PC-3 (cell line): ENCODE measurements at regions not wholly inside any gene's neighbourhood (a gene's known extent, or its start where the extent isn't known, plus 50 kb on each side); places are given as distances from the start of the nearest gene placed in this dataset.
A peak's percentile ranks its signal among the peaks of the same experiment; 100 is the strongest.

ENCODE experiments used
- ATAC-seq: fragments of 200-7000 bp; cut with Tn5 transposase; 2 replicates; pipeline ENCODE4 v1.9.1; 2020; ENCODE audit warnings: mild to moderate bottlenecking, moderate library complexity
- BruUV-seq: library from RNA; stranded (reverse); fragments of 400-500 nt; replicated peaks from 2 replicates; lab custom pipeline; 2021; lab: Mats Ljungman, UMichigan
- CTCF ChIA-PET: fragments of 300-600 bp; sonication (Branson Sonifier 250); formaldehyde crosslinking; loops from one replicate; lab custom pipeline; 2022; ENCODE audit warnings: antibody characterized with exemption; lab: Charles Lee
- POLR2A ChIA-PET: fragments of 300-600 bp; sonication (Branson Sonifier 250); formaldehyde crosslinking; loops from one replicate; lab custom pipeline; 2022; ENCODE audit warnings: antibody characterized with exemption; ENCODE audit not compliant: unreplicated experiment; lab: Charles Lee
- DNase-seq: peaks from one replicate; pipeline ENCODE4 v3.0.0-alpha.2; 2015
- H2AFZ ChIP-seq: fragments of 300-600 bp; sonication (generic); 2 replicates; pipeline ENCODE4 v1.6.0; 2016; ENCODE audit warnings: antibody characterized with exemption, low read length
- H3F3A ChIP-seq: fragments of 300-600 bp; sonication (generic); one replicate; pipeline ENCODE4 v1.6.0; 2017; ENCODE audit warnings: antibody characterized with exemption, low read length, control low read depth, mild to moderate bottlenecking; ENCODE audit not compliant: unreplicated experiment
- H3K27ac ChIP-seq: fragments of 300-600 bp; sonication (generic); 2 replicates; pipeline ENCODE4 v1.5.1; 2016; ENCODE audit warnings: mild to moderate bottlenecking, low read length
- H3K27me3 ChIP-seq: fragments of 300-600 bp; sonication (generic); 2 replicates; pipeline ENCODE4 v1.6.1; 2016; ENCODE audit warnings: low read length, mixed read lengths
- H3K36me3 ChIP-seq: fragments of 300-600 bp; sonication (generic); 2 replicates; pipeline ENCODE4 v1.6.1; 2016; ENCODE audit warnings: low read depth, mixed run types, low read length, mixed read lengths
- H3K4me1 ChIP-seq: fragments of 300-600 bp; sonication (generic); 2 replicates; pipeline ENCODE4 v1.5.1; 2016; ENCODE audit warnings: low read length; ENCODE audit not compliant: insufficient read depth
- H3K4me2 ChIP-seq: fragments of 300-600 bp; sonication (generic); 2 replicates; pipeline ENCODE4 v1.6.0; 2016; ENCODE audit warnings: low read length
- H3K4me3 ChIP-seq: fragments of 300-600 bp; sonication (generic); 2 replicates; pipeline ENCODE4 v1.5.1; 2016; ENCODE audit warnings: mild to moderate bottlenecking, low read length, mixed read lengths
- H3K79me2 ChIP-seq: fragments of 300-600 bp; sonication (generic); 2 replicates; pipeline ENCODE4 v1.6.1; 2017; ENCODE audit warnings: low read length, mixed read lengths
- H3K9ac ChIP-seq: fragments of 300-600 bp; sonication (generic); 2 replicates; pipeline ENCODE4 v1.6.0; 2016; ENCODE audit warnings: mild to moderate bottlenecking, low read length
- H3K9me2 ChIP-seq: fragments of 300-600 bp; sonication (generic); replicated peaks from 2 replicates; pipeline ENCODE4 v1.6.1; 2016; ENCODE audit warnings: mixed run types, low read length, mixed read lengths
- H3K9me3 ChIP-seq: fragments of 300-600 bp; sonication (generic); 2 replicates; pipeline ENCODE4 v1.6.1; 2016; ENCODE audit warnings: low read length, mixed read lengths
- H4K20me1 ChIP-seq: fragments of 300-600 bp; sonication (generic); 2 replicates; pipeline ENCODE4 v1.6.1; 2016; ENCODE audit warnings: low read length, mixed read lengths
- CTCF ChIP-seq: fragments of 300-600 bp; sonication (generic); conservative IDR thresholded peaks from 2 replicates; pipeline ENCODE4 v1.5.1; 2017; ENCODE audit warnings: antibody characterized with exemption, low read depth, mild to moderate bottlenecking, low read length
- EZH2 ChIP-seq: fragments of 300-600 bp; sonication (generic); IDR thresholded peaks from one replicate; pipeline ENCODE4 v1.6.1; 2017; ENCODE audit warnings: antibody characterized with exemption, mild to moderate bottlenecking, low read length; ENCODE audit not compliant: unreplicated experiment
- EZH2phosphoT487 ChIP-seq: fragments of 300-600 bp; sonication (generic); IDR thresholded peaks from 2 replicates; pipeline ENCODE4 v1.6.1; 2018; ENCODE audit warnings: mild to moderate bottlenecking, antibody characterized with exemption, low read length, borderline replicate concordance
- intact Hi-C: fragments of 100-400 bp; cut with micrococcal nuclease; formaldehyde crosslinking; loops from 2 replicates; pipeline ENCODE4 v1.9.0; 2023

- Histone ChIP-seq H3K27ac (no peak overlapping the region), H3K9me2 (no peaks in the 10 kb centered on the region), H2AFZ (no peak overlapping the region), H3K4me3 (no peak overlapping the region), H3K4me2 (no peak overlapping the region), H3K9me3 (no peaks in the 10 kb centered on the region), H3K79me2 (no peaks in the 10 kb centered on the region), H3K36me3 (no peaks in the 10 kb centered on the region), H3K4me1 (no peaks in the 10 kb centered on the region), H3K9ac (no peak overlapping the region), H3F3A (no peaks in the 10 kb centered on the region), H4K20me1 (no peaks in the 10 kb centered on the region), H3K27me3 (no peaks in the 10 kb centered on the region)
- BruUV-seq = no TSS peak
- peak; percentile 65 for TF ChIP-seq CTCF
- TF ChIP-seq EZH2 = no peak
- intact Hi-C loops = loop anchor here (2.0 to 5.0 kb wide), 2 partner anchors 124 to 190 kb away; no protein-coding TSS in a partner anchor
- peak; percentile 42 for DNase-seq
- ChIA-PET CTCF (interaction anchor here (0.6 to 0.9 kb wide), 3 partner anchors 122 to 318 kb away, joined by 3 to 7 read pairs (median 4); no protein-coding TSS in a partner anchor), POLR2A (interaction anchor here (0.6 kb wide), 1 partner anchor 15 kb away, joined by 3 read pairs; no protein-coding TSS in a partner anchor)
- peak; percentile 54 for ATAC-seq
These were observed 235.3 kb downstream of the GPAT3 start for GRCh38 chr4:83771113-83771705.

- H3K4me1 ChIP-seq = no peaks in the 10 kb centered on the region
- ATAC-seq (no peak), DNase-seq (peak; percentile 34)
- no peak overlapping the region for H3K4me2 ChIP-seq
- H3K79me2 ChIP-seq = no peaks in the 10 kb centered on the region
- no peak overlapping the region for H2AFZ ChIP-seq
- no peak overlapping the region for H3K27ac ChIP-seq
- no peaks in the 10 kb centered on the region for H3K36me3 ChIP-seq
- TF ChIP-seq CTCF = no peak
- no peak for TF ChIP-seq EZH2phosphoT487
- no peak for TF ChIP-seq EZH2
- no peaks in the 10 kb centered on the region for H4K20me1 ChIP-seq
- ChIA-PET CTCF (no interaction called here), POLR2A (no interaction called here)
- H3K27me3 ChIP-seq = no peaks in the 10 kb centered on the region
- intact Hi-C loops = no loop called here
- H3F3A ChIP-seq = no peaks in the 10 kb centered on the region
- no peaks in the 10 kb centered on the region for H3K9me2 ChIP-seq
- BruUV-seq = no TSS peak
- H3K9me3 ChIP-seq = no peaks in the 10 kb centered on the region
- no peak overlapping the region for H3K4me3 ChIP-seq
- H3K9ac ChIP-seq = no peak overlapping the region
These were observed 232.2 kb downstream of the GPAT3 start for GRCh38 chr4:83768146-83768545.

GRCh38 chr4:83767067-83767466 is 231.2 kb downstream of the GPAT3 start:
- intact Hi-C loops = no loop called here
- Histone ChIP-seq H3K36me3 (no peaks in the 10 kb centered on the region), H3K4me3 (no peak overlapping the region), H3K27me3 (no peaks in the 10 kb centered on the region), H3K9ac (no peak overlapping the region), H3K9me2 (no peaks in the 10 kb centered on the region), H3F3A (no peaks in the 10 kb centered on the region), H3K4me2 (no peak overlapping the region), H4K20me1 (no peaks in the 10 kb centered on the region), H3K27ac (no peak overlapping the region), H3K9me3 (no peaks in the 10 kb centered on the region), H2AFZ (no peak overlapping the region), H3K4me1 (no peaks in the 10 kb centered on the region), H3K79me2 (no peaks in the 10 kb centered on the region)
- no TSS peak for BruUV-seq
- CTCF ChIA-PET = no interaction called here
- no peak for ATAC-seq
- POLR2A ChIA-PET = no interaction called here
- TF ChIP-seq EZH2 (no peak), EZH2phosphoT487 (no peak), CTCF (no peak)
- no peak for DNase-seq
